Heart right ventricle (tissue), 16 donors: ENCODE measurements at regions not wholly inside any gene's neighbourhood (a gene's known extent, or its start where the extent isn't known, plus 50 kb on each side); places are given as distances from the start of the nearest gene placed in this dataset.
"Not testable (repeated sequence)": the region's sequence is repeated elsewhere in the genome, so short reads cannot be mapped to it uniquely, and the experiment has no call there.

Experiments used
- ATAC-seq, 8 donors: fragments of 200-7000 bp; cut with Tn5 transposase; one replicate each; pipeline ENCODE4 v1.9.1; 2020; ENCODE audit warnings: mild to moderate bottlenecking in 8 of 8, moderate library complexity in 8 of 8, moderate number of reproducible peaks in 1 of 8
- DNase-seq, 2 donors: peaks; one replicate each; pipeline ENCODE4 v3.0.0-alpha.2; 2020
- H3K27ac ChIP-seq, 10 donors: fragments of 200-600 bp; sonication (generic) in 2 of 10; one replicate each; pipeline versions ENCODE4 v1.5.0 to v1.8.0; 2020 to 2022; ENCODE audit warnings: mild to moderate bottlenecking in 3 of 10
- H3K27me3 ChIP-seq, 7 donors: fragments of 200-600 bp; one replicate each; pipeline ENCODE4 v1.8.0; 2021 to 2022; ENCODE audit warnings: mild to moderate bottlenecking in 2 of 7
- H3K36me3 ChIP-seq, 9 donors: fragments of 200-600 bp; sonication (generic) in 1 of 9; one replicate each; pipeline versions ENCODE4 v1.5.0 to v1.8.0; 2020 to 2022; ENCODE audit warnings: mild to moderate bottlenecking in 2 of 9
- H3K4me1 ChIP-seq, 9 donors: fragments of 200-600 bp; sonication (generic) in 1 of 9; one replicate each; pipeline versions ENCODE4 v1.5.0 to v1.8.0; 2020 to 2022; ENCODE audit warnings: mild to moderate bottlenecking in 4 of 9
- H3K4me3 ChIP-seq, 10 donors: fragments of 200-600 bp; sonication (generic) in 2 of 10; one replicate each; pipeline versions ENCODE4 v1.5.0 to v1.8.0; 2020 to 2022; ENCODE audit warnings: mild to moderate bottlenecking in 7 of 10, moderate library complexity in 2 of 10
- H3K9me3 ChIP-seq, 11 donors: fragments of 200-600 bp in 10 of 11; sonication (generic) in 2 of 11; one replicate each; pipeline versions ENCODE4 v1.5.0 to v1.8.0; 2013 to 2022; ENCODE audit warnings: mild to moderate bottlenecking in 2 of 11, control low read depth in 1 of 11, moderate library complexity in 1 of 11
- CTCF ChIP-seq, 9 donors: fragments of 200-600 bp; sonication (generic) in 2 of 9; IDR thresholded peaks; one replicate each; pipeline versions ENCODE4 v1.5.0 to v1.8.0; 2021 to 2022; ENCODE audit warnings: antibody characterized with exemption in 9 of 9, mild to moderate bottlenecking in 5 of 9, moderate library complexity in 1 of 9
- WGBS, 2 donors: extraction: QIAGEN DNeasy Blood & Tissue Kit; methylation state at CpG; one replicate each; pipeline ENCODE4 v1.1.7; 2013; ENCODE audit warnings: inconsistent platforms in 1 of 2; 5-methylcytosine and 5-hydroxymethylcytosine counted together
- intact Hi-C, 10 donors: fragments of 100-400 bp; cut with DNase I; formaldehyde crosslinking; loops; one replicate each; pipeline versions ENCODE4 v1.11.1 to v1.14.2; 2022
- donor health status: Arrhythmogenic right ventricular cardiomyopathy.
- donor health status: ischemic (EF 13 %, LVEDD 7.1; RV severe dilation, severe dysfunction).
- donor health status: healthy with polysubstance abuse.
- donor health status: DM: no; HTN: yes; CAD: no.
- donor health status: DM: no; HTN: no; CAD: no.
- donor health status: ischemic (EF 25% LVEDD 6.9; RV normal size, moderate dysfunction).
- donor health status: ischemic (EF 25% LVEDD 5.7; RV mildly dilated, moderate dysfunction).
- donor health status: healthy.
- donor health status: DM: yes; HTN: yes; CAD: no.
- donor health status: Ischemic cardiomyopathy.
- donor health status: ischemic (EF 35%, LVEDD 5.7; RV mildly dilated, moderate dysfunction).
- donor health status: nonischemic (EF 11% LVEDD 7.7; RV severe dilation, severe dysfunction).
- donor health status: DM: yes; HTN: yes; CAD: no.
- donor health status: PGD.
- donor health status: ischemic (EF 29% LVEDD 5.4; RV normal size, mild dysfunction).
- donor health status: nonischemic (EF 23%, LVEDD 6.1; RV moderate dilation, normal function).

DNA sequence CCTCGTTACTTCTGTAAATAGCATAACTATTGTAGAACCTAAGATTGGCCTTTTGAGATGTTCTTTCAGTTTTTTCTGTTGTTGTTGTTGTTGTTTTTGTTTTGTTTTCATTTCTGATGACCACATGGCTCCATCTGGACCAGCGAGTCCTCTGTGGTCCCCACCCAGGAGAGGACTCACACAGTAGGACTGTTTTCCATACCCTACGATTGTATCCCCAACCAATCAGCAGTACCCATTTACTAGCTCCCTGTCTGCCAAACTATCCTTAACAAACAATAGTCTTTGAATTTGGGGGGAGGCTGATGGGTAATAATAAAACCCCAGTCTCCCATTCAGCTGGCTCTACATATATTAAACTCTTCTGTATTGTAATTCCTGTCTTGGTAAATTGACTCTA, 329.5 kb downstream of the SEMA3D start:
- Histone ChIP-seq H3K9me3 (no peaks in the 10 kb centered on the region), H3K4me1 (no peaks in the 10 kb centered on the region), H3K4me3 (no peak overlapping the region), H3K36me3 (no peaks in the 10 kb centered on the region), H3K27ac (no peak overlapping the region), H3K27me3 (no peaks in the 10 kb centered on the region)
- ATAC-seq (no peak), DNase-seq (no peak)
- 87 to 94% methylated on average over 3 of the region's 3 CpGs for WGBS, 2 donors
- intact Hi-C loops: no loop called here
- TF ChIP-seq CTCF (IDR thresholded peaks at IDR 0.05): no peak

- H3K4me3 ChIP-seq: no peak overlapping the region
- ATAC-seq (no peak), DNase-seq (no peak)
- intact Hi-C loops: no loop called here
- H3K27me3 ChIP-seq: no peaks in the 10 kb centered on the region
- H3K36me3 ChIP-seq: no peaks in the 10 kb centered on the region
- no peak overlapping the region for H3K27ac ChIP-seq
- H3K9me3 ChIP-seq: no peaks in the 10 kb centered on the region
- no peaks in the 10 kb centered on the region for H3K4me1 ChIP-seq
- no peak for TF ChIP-seq CTCF (IDR thresholded peaks at IDR 0.05)
Observed at GRCh38 chr7:84855758-84856157, 331.1 kb downstream of the SEMA3D start.

GRCh38 chr7:84848974-84849372, 337.9 kb downstream of the SEMA3D start:
- H3K9me3 ChIP-seq, H3K27me3 ChIP-seq, DNase-seq, H3K4me3 ChIP-seq, ATAC-seq, intact Hi-C loops, H3K36me3 ChIP-seq, H3K27ac ChIP-seq, H3K4me1 ChIP-seq: not testable (repeated sequence)

GRCh38 chr7:84848219-84848973, 338.5 kb downstream of the SEMA3D start:
- intact Hi-C loops: no loop called here
- no peaks in the 10 kb centered on the region for H3K27me3 ChIP-seq
- no peak overlapping the region for H3K27ac ChIP-seq
- ATAC-seq (no peak), DNase-seq (no peak)
- no peaks in the 10 kb centered on the region for H3K36me3 ChIP-seq
- no peaks in the 10 kb centered on the region for H3K9me3 ChIP-seq
- H3K4me1 ChIP-seq: no peaks in the 10 kb centered on the region
- H3K4me3 ChIP-seq: no peak overlapping the region
- no peak for TF ChIP-seq CTCF (IDR thresholded peaks at IDR 0.05)

DNA sequence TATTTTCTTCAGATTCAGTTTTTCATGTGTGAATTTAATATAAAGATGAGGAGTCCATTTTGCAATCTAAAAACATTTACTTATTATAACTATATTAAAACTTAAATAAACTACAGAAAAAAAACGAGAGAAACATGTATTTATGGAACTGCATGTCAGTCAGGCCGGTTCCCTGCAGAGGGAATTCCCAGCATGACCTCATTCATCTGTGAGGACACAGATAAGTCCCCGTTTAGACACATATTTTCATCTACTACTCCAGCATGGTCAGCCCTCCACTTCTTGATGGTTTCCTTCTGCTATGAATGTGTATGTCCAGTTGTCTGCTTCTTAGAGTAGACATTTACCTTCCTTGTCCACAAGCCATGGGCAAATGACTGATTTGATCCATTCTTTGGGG, 339.1 kb downstream of the SEMA3D start:
- no peak for DNase-seq

More for the DNA sequence above, 339.1 kb downstream of the SEMA3D start:
- intact Hi-C loops: no loop called here
- no peak overlapping the region for H3K4me3 ChIP-seq
- ATAC-seq: no peak
- H3K4me1 ChIP-seq: no peaks in the 10 kb centered on the region
- no peak for TF ChIP-seq CTCF (IDR thresholded peaks at IDR 0.05)
- H3K27ac ChIP-seq: no peak overlapping the region
- WGBS, 2 donors: 38 to 48% methylated on average over 3 of the region's 3 CpGs
- H3K36me3 ChIP-seq: no peaks in the 10 kb centered on the region
- H3K9me3 ChIP-seq: no peaks in the 10 kb centered on the region
- H3K27me3 ChIP-seq: no peaks in the 10 kb centered on the region
